Activated naive CD4-positive, alpha-beta T cell treated with anti-CD3 and anti-CD28 coated beads, Interleukin-2, amount 50 U/mL, for 72 hours (primary cell): ENCODE measurements at regions not wholly inside any gene's neighbourhood (a gene's known extent, or its start where the extent isn't known, plus 50 kb on each side); places are given as distances from the start of the nearest gene placed in this dataset.
"Not testable (repeated sequence)": the region's sequence is repeated elsewhere in the genome, so short reads cannot be mapped to it uniquely, and the experiment has no call there.

ENCODE experiments used
- ATAC-seq, 2 donors: fragments of 150-1000 bp; cut with Tn5 transposase; 2 replicates each; pipeline ENCODE4 v1.10.0; 2021; ENCODE audit warnings: mild to moderate bottlenecking in 2 of 2, moderate library complexity in 2 of 2
- DNase-seq, 2 donors: peaks; one replicate each; pipeline ENCODE4 v3.0.0; 2021 to 2022; ENCODE audit warnings: low spot score in 2 of 2
- H3K27ac Mint-ChIP-seq, 2 donors: one replicate each; pipeline ENCODE4 v1.8.0; 2022; ENCODE audit warnings: mild to moderate bottlenecking in 2 of 2, mixed read lengths in 2 of 2
- H3K36me3 Mint-ChIP-seq, 2 donors: one replicate each; pipeline ENCODE4 v1.8.0; 2022; ENCODE audit warnings: mixed read lengths in 2 of 2
- H3K9me3 Mint-ChIP-seq, 2 donors: one replicate each; pipeline ENCODE4 v1.8.0; 2022; ENCODE audit warnings: mixed read lengths in 2 of 2

- H3K9me3 Mint-ChIP-seq, result peaks cover 0 to 4% of the 10 kb centered on the region in 2 donors
- no peak for DNase-seq
- no peak overlapping the region for H3K27ac Mint-ChIP-seq
- H3K36me3 Mint-ChIP-seq, result no peaks in the 10 kb centered on the region
- no peak for ATAC-seq
Observed at GRCh38 chr10:125605167-125605566, 77.8 kb downstream of the TEX36 start.

GRCh38 chr10:125602825-125603224 is 80.1 kb downstream of the TEX36 start:
- Mint-ChIP-seq H3K36me3 (no peaks in the 10 kb centered on the region), H3K9me3 (peaks cover 5% of the 10 kb centered on the region in 2 donors), H3K27ac (no peak overlapping the region)
- DNase-seq, result no peak
- ATAC-seq, result no peak

DNA sequence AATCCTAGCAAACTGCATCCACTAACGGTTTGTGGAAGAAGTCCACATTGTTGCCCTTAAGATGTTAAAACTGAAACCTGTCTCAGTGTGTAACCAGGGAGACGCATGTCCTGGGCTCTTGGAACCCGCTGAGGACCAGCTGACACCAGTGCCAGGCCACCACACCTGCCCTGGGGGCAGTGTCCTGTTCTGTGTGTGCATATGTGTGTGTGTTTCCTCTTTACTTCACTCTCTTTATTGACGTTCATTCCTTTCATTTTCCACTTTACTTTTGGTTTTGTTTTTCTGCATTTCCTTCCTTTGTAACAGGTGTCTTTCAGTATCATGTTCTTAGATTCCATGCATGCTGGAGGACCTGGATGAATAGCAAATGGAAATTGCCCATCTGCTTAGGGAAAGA is 83.8 kb downstream of the TEX36 start:
- H3K27ac Mint-ChIP-seq, result no peak overlapping the region
- no peak for DNase-seq

GRCh38 chr10:125595911-125596310 is 87.1 kb downstream of the TEX36 start:
- DNase-seq (no peak), ATAC-seq (no peak)
- Mint-ChIP-seq H3K27ac (no peak overlapping the region), H3K36me3 (peaks cover 4 to 8% of the 10 kb centered on the region in 2 donors), H3K9me3 (peaks cover 18 to 27% of the 10 kb centered on the region in 2 donors)

More for the DNA sequence above, 83.8 kb downstream of the TEX36 start:
- Mint-ChIP-seq H3K36me3 (peaks cover 4 to 8% of the 10 kb centered on the region in 2 donors), H3K9me3 (peaks cover 18 to 27% of the 10 kb centered on the region in 2 donors)
- ATAC-seq, result no peak

DNA sequence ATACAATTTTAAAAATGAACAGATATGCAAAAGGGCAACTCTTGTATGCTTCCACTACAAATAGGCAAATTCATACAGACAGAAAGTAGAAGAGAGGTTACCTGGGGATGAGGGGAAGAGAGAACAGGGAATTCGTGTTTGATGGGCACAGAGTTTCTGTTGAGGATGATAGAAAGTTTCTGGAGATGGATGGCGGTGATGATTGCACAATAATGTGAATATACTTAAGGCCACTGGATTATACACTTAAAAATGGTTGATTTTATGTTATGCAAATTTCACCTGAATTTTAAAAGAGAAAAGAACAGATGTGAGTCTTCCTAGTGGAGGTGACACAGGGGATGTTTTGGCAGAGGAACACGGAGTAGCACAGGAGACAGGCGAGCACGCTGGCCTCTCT is 89.3 kb downstream of the TEX36 start:
- Mint-ChIP-seq H3K36me3 (peaks cover 4 to 8% of the 10 kb centered on the region in 2 donors), H3K9me3 (peaks cover 13 to 22% of the 10 kb centered on the region in 2 donors), H3K27ac (no peak overlapping the region)
- no peak for ATAC-seq
- DNase-seq, result no peak

- ATAC-seq (no peak), DNase-seq (no peak)
- Mint-ChIP-seq H3K9me3 (peaks cover 16 to 26% of the 10 kb centered on the region in 2 donors), H3K27ac (no peak overlapping the region), H3K36me3 (peaks cover 4 to 12% of the 10 kb centered on the region in 2 donors)
Observed at GRCh38 chr10:125592897-125593296, 90.1 kb downstream of the TEX36 start.

- Mint-ChIP-seq H3K9me3 (peaks cover 15 to 21% of the 10 kb centered on the region in 2 donors), H3K36me3 (peaks cover 2 to 12% of the 10 kb centered on the region in 2 donors), H3K27ac (no peak overlapping the region)
- ATAC-seq (no peak), DNase-seq (no peak)
Observed at GRCh38 chr10:125591886-125592285, 91.1 kb downstream of the TEX36 start.

DNA sequence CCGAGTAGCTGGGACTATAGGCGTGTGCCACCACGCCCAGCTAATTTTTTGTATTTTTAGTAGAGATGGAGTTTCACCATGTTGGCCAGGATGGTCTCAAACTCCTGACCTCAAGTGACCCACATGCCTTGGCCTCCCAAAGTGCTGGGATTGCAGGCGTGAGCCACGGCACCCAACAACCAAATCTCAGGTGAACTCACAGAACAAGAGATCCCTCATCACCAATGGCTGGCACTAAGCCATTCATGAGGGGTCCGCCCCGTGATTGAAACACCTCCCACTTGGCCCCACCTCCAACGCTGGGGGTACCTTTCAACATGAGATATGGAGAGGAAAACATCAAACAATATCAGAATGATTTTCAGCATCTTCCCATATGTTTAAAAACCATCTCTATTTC is 94.2 kb downstream of the TEX36 start:
- not testable (repeated sequence) for DNase-seq, H3K36me3 Mint-ChIP-seq, ATAC-seq, H3K9me3 Mint-ChIP-seq, H3K27ac Mint-ChIP-seq

DNA sequence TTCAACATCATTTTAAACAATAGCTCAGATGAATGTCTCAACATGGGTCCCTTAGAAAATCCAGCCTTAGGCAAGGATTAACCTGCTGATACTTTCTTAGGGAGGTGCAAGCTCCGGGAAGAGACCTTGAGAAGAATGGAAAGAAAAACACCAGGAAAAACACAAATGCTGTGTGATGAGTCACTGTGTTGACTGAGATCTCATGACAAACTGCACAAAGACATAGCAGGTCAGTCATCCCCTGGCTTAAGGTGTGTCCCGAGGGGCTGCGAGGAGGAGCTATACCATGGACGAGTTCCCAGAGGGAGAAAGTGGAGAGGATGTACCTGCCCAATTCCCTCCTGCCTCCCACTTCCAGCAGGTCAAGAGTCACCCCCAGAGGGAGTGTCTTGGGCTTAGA is 98.0 kb downstream of the TEX36 start:
- no peak for ATAC-seq
- peaks cover 0 to 4% of the 10 kb centered on the region in 2 donors for H3K36me3 Mint-ChIP-seq
- no peak for DNase-seq
- peaks cover 4 to 7% of the 10 kb centered on the region in 2 donors for H3K9me3 Mint-ChIP-seq
- H3K27ac Mint-ChIP-seq, result no peak overlapping the region

GRCh38 chr10:125578658-125579315 is 104.2 kb downstream of the TEX36 start:
- ATAC-seq (no peak), DNase-seq (no peak)
- Mint-ChIP-seq H3K36me3 (peaks cover 0 to 12% of the 10 kb centered on the region in 2 donors), H3K27ac (no peak overlapping the region), H3K9me3 (peaks cover 10 to 12% of the 10 kb centered on the region in 2 donors)

- Mint-ChIP-seq H3K27ac (no peak overlapping the region), H3K36me3 (peaks cover 0 to 12% of the 10 kb centered on the region in 2 donors), H3K9me3 (peaks cover 6 to 12% of the 10 kb centered on the region in 2 donors)
- DNase-seq, result no peak
- ATAC-seq, result no peak
Observed at GRCh38 chr10:125575843-125576242, 107.1 kb downstream of the TEX36 start.

GRCh38 chr10:125568156-125568555 is 114.8 kb downstream of the TEX36 start:
- DNase-seq (no peak), ATAC-seq (no peak)
- peaks cover 0 to 5% of the 10 kb centered on the region in 2 donors for H3K9me3 Mint-ChIP-seq
- H3K27ac Mint-ChIP-seq, result no peak overlapping the region
- no peaks in the 10 kb centered on the region for H3K36me3 Mint-ChIP-seq

- H3K27ac Mint-ChIP-seq, result no peak overlapping the region
- no peak for ATAC-seq
- DNase-seq, result no peak
- no peaks in the 10 kb centered on the region for H3K36me3 Mint-ChIP-seq
- H3K9me3 Mint-ChIP-seq, result peaks cover 0 to 5% of the 10 kb centered on the region in 2 donors
Observed at GRCh38 chr10:125567529-125567928, 115.4 kb downstream of the TEX36 start.

DNA sequence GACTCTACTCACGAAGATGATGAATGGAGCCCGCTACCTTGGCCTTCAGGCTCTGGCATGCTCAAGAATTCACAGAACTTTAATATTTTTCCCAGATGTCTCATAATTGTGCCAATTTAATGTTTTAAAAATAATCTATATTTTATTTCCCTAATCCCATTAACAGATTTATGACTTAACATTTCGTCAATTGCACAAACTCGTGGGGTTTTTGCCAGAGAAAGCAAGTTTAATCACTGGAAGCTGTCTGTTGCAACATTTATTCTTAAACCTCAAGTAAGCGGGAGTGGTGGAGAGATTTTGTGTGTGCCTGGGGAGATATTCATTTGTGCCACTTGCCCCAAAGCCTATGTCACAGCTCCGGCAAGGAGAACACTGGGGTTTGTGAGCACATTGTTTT is 117.9 kb downstream of the TEX36 start:
- ATAC-seq, result no peak
- no peak for DNase-seq
- H3K36me3 Mint-ChIP-seq, result no peaks in the 10 kb centered on the region
- peaks cover 0 to 5% of the 10 kb centered on the region in 2 donors for H3K9me3 Mint-ChIP-seq
- no peak overlapping the region for H3K27ac Mint-ChIP-seq

GRCh38 chr10:125564570-125564969 is 118.4 kb downstream of the TEX36 start:
- H3K9me3 Mint-ChIP-seq, result peaks cover 0 to 5% of the 10 kb centered on the region in 2 donors
- no peak for DNase-seq
- H3K36me3 Mint-ChIP-seq, result no peaks in the 10 kb centered on the region
- ATAC-seq, result no peak
- H3K27ac Mint-ChIP-seq, result no peak overlapping the region

GRCh38 chr10:125562737-125563136 is 120.2 kb downstream of the TEX36 start:
- ATAC-seq (no peak), DNase-seq (no peak)
- no peak overlapping the region for H3K27ac Mint-ChIP-seq
- no peaks in the 10 kb centered on the region for H3K36me3 Mint-ChIP-seq
- H3K9me3 Mint-ChIP-seq, result peaks cover 0 to 5% of the 10 kb centered on the region in 2 donors

- DNase-seq, result no peak
- H3K27ac Mint-ChIP-seq, result no peak overlapping the region
- H3K36me3 Mint-ChIP-seq, result peaks cover 0 to 7% of the 10 kb centered on the region in 2 donors
- peaks cover 0 to 9% of the 10 kb centered on the region in 2 donors for H3K9me3 Mint-ChIP-seq
- ATAC-seq, result no peak
Observed at GRCh38 chr10:125560947-125561346, 122.0 kb downstream of the TEX36 start.

DNA sequence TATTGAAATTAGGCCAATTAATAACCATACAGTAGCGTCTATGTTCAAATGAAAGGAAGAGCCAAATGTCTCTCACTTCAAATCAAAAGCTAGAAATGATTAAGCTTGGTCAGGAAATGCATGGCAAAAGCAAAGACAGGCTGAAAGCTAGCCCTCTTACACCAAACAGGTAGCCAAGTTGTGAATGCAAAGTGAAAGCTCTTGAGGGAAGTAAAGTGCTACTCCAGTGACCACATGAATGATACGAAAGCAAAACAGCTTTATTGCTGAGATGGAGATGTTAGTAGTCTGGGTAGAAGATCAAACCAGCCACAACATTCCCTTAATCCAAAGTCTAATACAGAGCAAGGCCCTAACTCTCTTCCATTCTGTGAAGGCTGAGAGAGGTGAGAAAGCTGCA is 123.8 kb downstream of the TEX36 start:
- DNase-seq, result no peak
- Mint-ChIP-seq H3K9me3 (peaks cover 0 to 4% of the 10 kb centered on the region in 2 donors), H3K36me3 (peaks cover 0 to 11% of the 10 kb centered on the region in 2 donors), H3K27ac (no peak overlapping the region)
- ATAC-seq, result no peak
